Astrocyte of the spinal cord (primary cell): ENCODE measurements at regions not wholly inside any gene's neighbourhood (a gene's known extent, or its start where the extent isn't known, plus 50 kb on each side); places are given as distances from the start of the nearest gene placed in this dataset.

Experiments used
- DNase-seq: peaks from one replicate; pipeline ENCODE4 v3.0.0; 2011; ENCODE audit warnings: low read depth, low spot score
- H3K4me3 ChIP-seq: 2 replicates; pipeline ENCODE4 v1.5.1; 2011; ENCODE audit warnings: low read depth, mild to moderate bottlenecking, low read length, moderate library complexity
- in situ Hi-C: cut with HindIII; loops from 2 replicates; pipeline ENCODE4 v1.10.0; 2017; ENCODE audit warnings: low sequenced_read_pairs
- TF ChIP-seq, protein P1 (sequence below): IDR thresholded peaks from 2 replicates; pipeline ENCODE4 v1.5.1; 2012; ENCODE audit warnings: low read depth, mild to moderate bottlenecking, low read length, inconsistent platforms

GRCh38 chr21:28371713-28372112 is 621.0 kb downstream of the LTN1 start:
- TF ChIP-seq, protein P1, sequence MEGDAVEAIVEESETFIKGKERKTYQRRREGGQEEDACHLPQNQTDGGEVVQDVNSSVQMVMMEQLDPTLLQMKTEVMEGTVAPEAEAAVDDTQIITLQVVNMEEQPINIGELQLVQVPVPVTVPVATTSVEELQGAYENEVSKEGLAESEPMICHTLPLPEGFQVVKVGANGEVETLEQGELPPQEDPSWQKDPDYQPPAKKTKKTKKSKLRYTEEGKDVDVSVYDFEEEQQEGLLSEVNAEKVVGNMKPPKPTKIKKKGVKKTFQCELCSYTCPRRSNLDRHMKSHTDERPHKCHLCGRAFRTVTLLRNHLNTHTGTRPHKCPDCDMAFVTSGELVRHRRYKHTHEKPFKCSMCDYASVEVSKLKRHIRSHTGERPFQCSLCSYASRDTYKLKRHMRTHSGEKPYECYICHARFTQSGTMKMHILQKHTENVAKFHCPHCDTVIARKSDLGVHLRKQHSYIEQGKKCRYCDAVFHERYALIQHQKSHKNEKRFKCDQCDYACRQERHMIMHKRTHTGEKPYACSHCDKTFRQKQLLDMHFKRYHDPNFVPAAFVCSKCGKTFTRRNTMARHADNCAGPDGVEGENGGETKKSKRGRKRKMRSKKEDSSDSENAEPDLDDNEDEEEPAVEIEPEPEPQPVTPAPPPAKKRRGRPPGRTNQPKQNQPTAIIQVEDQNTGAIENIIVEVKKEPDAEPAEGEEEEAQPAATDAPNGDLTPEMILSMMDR: no peak
- no peak for DNase-seq
- in situ Hi-C loops: no loop called here
- no peak overlapping the region for H3K4me3 ChIP-seq

- no peak overlapping the region for H3K4me3 ChIP-seq
- no peak for DNase-seq
- TF ChIP-seq, protein P1: no peak
- in situ Hi-C loops: no loop called here
Observed at GRCh38 chr21:28359300-28359699, 633.4 kb downstream of the LTN1 start.

DNA sequence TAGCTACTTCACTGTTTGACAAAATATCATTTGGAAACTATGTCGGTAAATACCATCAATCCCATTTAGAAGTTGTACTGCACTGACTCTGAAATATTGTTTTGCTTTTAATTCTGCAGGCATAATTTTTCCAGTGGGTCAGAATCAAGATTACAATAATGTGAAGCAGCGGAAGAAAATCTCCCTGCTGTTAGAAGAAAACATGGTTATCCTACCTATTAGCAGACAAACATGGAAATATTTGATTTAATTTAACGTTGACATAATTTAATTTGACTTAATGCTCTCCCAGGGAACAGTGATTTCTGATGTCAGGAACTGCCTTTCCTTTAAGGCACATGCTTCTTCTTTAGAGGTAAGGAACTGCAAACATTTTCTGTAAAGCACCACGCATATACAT is 634.0 kb downstream of the LTN1 start:
- in situ Hi-C loops: no loop called here
- DNase-seq: no peak
- no peak overlapping the region for H3K4me3 ChIP-seq
- TF ChIP-seq, protein P1: no peak

DNA sequence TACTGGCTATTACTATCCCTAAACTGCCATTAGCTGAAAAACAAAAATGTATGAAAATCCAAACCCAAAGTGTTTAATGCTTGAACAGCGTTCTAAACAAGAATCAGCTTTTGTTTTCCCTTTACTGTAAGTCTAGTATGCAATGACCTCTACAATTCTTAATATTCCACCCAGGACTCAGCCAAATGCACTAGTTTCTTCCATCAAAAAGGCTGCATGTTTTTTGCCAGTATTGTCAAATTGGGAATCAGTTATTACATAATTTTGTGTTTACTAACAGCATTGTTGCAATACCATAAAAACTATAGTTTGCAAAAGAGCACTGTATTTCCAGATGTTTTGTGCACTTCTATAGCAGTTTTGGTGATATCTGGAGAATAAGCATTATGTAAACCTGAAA is 634.5 kb downstream of the LTN1 start:
- in situ Hi-C loops: no loop called here
- TF ChIP-seq, protein P1: no peak
- H3K4me3 ChIP-seq: no peak overlapping the region
- DNase-seq: no peak

- H3K4me3 ChIP-seq: no peak overlapping the region
- no peak for DNase-seq
- in situ Hi-C loops: no loop called here
- TF ChIP-seq, protein P1: no peak
Observed at GRCh38 chr21:28357743-28358142, 634.9 kb downstream of the LTN1 start.

DNA sequence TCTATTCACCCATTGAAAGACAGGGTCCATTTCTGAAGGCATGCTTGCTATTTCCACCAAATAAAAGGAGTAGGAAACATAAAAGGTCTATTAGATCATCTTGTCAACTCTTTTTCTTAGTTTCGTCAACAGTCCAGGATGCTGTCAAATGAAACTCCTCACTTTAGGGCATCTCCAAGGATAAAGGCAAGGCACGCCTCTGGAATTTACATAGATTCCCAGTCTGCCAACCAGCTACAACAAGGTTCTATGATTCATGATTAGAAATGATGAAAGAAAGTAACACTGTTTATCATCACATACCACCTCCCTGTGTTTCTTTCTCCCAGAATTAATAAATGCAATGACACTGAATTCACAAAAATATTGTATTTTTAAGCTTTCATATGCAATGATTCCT is 636.3 kb downstream of the LTN1 start:
- TF ChIP-seq, protein P1: no peak
- H3K4me3 ChIP-seq: no peak overlapping the region
- in situ Hi-C loops: no loop called here
- no peak for DNase-seq

- in situ Hi-C loops: no loop called here
- no peak for DNase-seq
- H3K4me3 ChIP-seq: no peak overlapping the region
- TF ChIP-seq, protein P1: no peak
Observed at GRCh38 chr21:28345934-28346333, 646.7 kb downstream of the LTN1 start.
